D721Med (cell line): ENCODE measurements at regions not wholly inside any gene's neighbourhood (a gene's known extent, or its start where the extent isn't known, plus 50 kb on each side); places are given as distances from the start of the nearest gene placed in this dataset.
"Not testable (repeated sequence)": the region's sequence is repeated elsewhere in the genome, so short reads cannot be mapped to it uniquely, and the experiment has no call there.

ENCODE experiments used
- DNase-seq: peaks from one replicate; pipeline ENCODE4 v3.0.0; 2011; ENCODE audit warnings: low spot score; ENCODE audit not compliant: insufficient read length
- FAIRE-seq: peaks from 2 replicates; lab custom pipeline; 2011; peaks lifted over from hg19 to GRCh38; lab: Jason Lieb, UNC
- TF ChIP-seq, protein P1 (sequence below): IDR thresholded peaks from 2 replicates; pipeline ENCODE4 v1.5.1; 2012; ENCODE audit warnings: mild to moderate bottlenecking, control low read depth; ENCODE audit not compliant: insufficient read depth; ENCODE audit errors: missing control alignments

DNA sequence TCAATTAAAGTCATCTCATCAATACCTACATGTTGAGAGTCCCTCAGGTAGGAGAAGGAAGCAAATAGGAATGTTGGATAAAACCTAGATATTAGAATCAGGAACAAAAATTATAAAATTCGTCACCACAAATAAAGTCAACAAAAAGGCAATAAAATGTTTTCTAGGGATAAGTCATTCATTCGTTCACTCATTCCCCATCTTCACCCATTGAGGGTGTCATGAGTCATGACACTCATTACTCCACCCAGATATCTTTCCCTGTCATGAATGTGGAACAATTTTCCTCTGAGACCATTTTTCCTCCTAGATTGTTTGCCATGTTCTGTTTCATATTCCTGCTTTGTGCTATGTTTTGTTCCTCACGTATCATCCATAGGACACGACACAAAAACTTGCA, 50.9 kb upstream of the OLIG3 start:
- TF ChIP-seq, protein P1, sequence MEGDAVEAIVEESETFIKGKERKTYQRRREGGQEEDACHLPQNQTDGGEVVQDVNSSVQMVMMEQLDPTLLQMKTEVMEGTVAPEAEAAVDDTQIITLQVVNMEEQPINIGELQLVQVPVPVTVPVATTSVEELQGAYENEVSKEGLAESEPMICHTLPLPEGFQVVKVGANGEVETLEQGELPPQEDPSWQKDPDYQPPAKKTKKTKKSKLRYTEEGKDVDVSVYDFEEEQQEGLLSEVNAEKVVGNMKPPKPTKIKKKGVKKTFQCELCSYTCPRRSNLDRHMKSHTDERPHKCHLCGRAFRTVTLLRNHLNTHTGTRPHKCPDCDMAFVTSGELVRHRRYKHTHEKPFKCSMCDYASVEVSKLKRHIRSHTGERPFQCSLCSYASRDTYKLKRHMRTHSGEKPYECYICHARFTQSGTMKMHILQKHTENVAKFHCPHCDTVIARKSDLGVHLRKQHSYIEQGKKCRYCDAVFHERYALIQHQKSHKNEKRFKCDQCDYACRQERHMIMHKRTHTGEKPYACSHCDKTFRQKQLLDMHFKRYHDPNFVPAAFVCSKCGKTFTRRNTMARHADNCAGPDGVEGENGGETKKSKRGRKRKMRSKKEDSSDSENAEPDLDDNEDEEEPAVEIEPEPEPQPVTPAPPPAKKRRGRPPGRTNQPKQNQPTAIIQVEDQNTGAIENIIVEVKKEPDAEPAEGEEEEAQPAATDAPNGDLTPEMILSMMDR: no peak
- DNase-seq: no peak
- no peak for FAIRE-seq

DNA sequence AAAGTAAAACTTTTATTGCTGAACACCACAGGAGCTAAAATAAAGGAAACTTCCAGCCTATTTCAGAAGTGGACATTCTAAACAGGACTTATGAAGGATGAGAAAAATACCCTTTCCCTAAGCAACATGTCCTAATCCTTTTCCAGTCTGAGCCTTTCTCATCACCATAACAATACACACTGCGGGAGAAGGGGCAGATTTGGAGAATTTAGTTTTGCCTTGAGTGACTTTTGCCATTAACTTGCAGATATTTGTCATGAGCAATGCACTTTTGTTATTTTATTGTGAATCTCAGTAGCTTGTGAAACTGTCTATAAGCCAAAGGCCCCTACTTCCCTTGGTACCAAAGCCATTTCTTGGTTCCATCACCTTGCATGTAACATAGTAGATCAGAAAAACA, 53.0 kb upstream of the OLIG3 start:
- no peak for DNase-seq
- TF ChIP-seq, protein P1: no peak
- no peak for FAIRE-seq

DNA sequence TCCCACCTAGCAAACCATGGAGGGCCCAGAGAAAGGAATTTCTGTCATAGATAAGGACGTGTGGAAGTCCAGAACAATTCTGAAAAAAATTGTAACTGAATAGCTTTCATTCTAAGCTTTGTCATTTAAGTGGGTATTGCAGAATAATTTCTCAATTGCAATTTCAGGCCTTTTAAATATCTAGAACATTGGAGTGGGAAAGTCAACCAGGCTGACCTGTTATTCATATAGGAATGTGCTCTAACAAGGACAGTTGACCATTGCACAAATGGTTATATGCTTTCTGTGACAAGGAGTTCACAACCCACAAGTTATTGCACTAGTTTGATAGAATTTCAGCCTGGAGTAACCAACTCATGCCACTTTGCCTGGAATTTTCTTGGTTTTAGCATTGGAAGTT, 53.4 kb upstream of the OLIG3 start:
- TF ChIP-seq, protein P1: no peak
- DNase-seq (no peak), FAIRE-seq (no peak)

DNA sequence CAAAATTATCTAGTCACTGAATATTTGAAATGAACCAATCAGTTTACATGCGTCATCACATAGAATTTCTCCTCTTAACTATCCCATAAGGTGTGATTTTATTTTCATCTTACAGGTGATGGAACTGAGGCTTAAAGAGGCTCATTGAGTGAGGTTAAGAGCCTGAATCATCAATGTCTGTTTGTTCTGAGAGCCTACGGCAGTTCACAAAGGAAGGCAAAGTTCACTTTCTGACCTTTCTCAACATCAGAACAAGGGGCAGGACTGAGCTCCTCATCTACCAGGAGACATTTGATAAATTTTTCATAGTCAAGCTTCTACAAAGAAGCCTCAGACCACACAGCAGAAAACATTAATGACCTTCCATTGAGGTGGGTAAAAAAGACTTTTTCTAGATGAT, 54.9 kb upstream of the OLIG3 start:
- TF ChIP-seq, protein P1: no peak
- DNase-seq (no peak), FAIRE-seq (no peak)

DNA sequence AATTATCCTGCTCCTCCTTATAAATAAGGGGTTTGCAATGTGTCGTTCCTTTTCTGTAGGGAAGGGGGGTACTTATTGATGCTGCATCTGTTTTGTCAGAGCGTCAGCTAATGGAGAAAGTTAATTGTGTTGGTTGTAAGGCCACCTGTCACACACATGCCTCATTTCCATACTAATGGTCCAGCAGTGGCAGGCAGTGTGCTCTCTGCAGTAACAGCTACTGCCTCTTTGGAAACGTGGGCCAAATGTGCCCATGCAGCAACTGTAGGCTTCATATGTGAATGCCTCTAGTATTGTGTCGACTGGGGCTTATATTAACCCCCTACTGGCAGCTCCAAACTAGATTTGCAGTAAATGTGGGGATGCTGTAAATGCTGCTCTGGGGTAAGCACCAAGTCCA, 56.3 kb upstream of the OLIG3 start:
- TF ChIP-seq, protein P1: no peak
- FAIRE-seq: no peak
- DNase-seq: no peak

DNA sequence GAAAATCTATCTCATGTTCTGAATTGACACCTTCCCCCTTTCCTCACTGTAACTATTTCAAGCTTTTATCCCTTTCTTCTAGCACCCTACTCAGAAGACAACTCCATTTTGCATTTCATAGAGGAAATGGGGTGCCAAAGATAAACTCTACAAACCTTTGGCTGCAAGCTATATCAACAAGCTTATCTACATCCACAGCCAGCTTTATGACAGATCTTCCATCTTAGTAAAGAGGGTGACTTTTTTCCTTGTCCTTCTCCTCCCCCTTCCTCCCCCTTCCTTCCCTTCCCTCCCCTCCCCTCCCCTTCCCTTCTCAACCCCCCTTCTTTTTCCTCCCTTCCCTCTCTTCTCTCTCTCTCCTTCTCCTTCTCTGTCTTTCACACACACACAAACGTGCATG, 58.0 kb upstream of the OLIG3 start:
- no peak for DNase-seq
- no peak for FAIRE-seq
- TF ChIP-seq, protein P1: no peak

DNA sequence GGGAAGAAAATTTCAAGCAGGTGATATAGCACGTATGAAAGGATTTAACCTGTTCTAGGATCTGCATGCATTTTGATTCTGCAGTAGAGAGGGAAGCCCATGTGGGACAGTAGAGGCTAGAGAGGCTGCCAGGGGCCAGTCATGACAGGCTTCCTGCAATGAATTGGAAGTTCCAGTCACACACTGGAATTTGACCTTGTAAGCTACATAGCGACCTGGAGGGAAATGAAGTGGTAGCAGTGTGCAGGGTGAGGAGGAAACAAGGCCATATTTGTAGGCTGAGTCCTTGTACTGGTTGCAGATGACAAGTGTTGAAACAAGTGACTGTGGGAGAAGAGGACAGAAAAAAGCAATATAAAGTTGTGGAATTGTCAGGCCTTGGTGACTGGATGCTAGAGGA, 58.6 kb upstream of the OLIG3 start:
- DNase-seq (no peak), FAIRE-seq (no peak)
- TF ChIP-seq, protein P1: no peak

DNA sequence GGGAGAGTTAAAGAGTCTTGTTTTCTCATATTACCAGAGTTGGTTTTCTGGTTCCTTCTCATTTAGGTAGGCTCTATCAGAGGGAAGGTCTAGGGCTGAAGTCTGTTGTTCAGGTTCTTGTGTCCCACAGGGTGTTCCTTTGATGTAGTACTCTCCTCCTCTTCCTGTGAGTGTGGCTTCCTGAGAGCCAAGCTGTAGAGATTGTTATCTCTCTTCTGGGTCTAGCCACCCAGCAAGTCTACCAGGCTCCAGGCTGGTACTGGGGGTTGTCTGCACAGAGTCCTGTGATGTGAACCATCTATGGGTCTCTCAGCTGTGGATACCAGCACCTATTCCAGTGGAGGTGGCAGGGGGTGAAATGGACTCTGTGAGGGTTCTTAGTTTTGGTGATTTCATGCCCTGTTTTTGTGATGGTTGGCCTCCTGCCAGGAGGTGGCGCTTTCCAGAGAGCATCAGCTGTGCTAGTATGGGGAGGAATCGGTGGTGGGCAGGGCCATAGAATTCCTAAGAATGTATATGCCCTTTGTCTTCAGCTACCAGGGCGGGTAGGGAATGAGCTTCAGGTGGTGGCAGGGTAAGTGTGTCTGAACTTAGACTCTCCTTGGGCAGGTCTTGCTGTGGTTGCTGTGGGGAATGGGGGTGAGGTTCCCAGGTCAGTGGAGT, 65.5 kb upstream of the OLIG3 start:
- FAIRE-seq, DNase-seq: not testable (repeated sequence)
